ENCODE measurements at regions not wholly inside any gene's neighbourhood (a gene's known extent, or its start where the extent isn't known, plus 50 kb on each side); places are given as distances from the start of the nearest gene placed in this dataset.

- TF ChIP-seq, protein P1, sequence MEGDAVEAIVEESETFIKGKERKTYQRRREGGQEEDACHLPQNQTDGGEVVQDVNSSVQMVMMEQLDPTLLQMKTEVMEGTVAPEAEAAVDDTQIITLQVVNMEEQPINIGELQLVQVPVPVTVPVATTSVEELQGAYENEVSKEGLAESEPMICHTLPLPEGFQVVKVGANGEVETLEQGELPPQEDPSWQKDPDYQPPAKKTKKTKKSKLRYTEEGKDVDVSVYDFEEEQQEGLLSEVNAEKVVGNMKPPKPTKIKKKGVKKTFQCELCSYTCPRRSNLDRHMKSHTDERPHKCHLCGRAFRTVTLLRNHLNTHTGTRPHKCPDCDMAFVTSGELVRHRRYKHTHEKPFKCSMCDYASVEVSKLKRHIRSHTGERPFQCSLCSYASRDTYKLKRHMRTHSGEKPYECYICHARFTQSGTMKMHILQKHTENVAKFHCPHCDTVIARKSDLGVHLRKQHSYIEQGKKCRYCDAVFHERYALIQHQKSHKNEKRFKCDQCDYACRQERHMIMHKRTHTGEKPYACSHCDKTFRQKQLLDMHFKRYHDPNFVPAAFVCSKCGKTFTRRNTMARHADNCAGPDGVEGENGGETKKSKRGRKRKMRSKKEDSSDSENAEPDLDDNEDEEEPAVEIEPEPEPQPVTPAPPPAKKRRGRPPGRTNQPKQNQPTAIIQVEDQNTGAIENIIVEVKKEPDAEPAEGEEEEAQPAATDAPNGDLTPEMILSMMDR (conservative IDR thresholded peaks at IDR 0.05; ENCODE audit: low read length) = no peak
- no peak for TF ChIP-seq EZH2phosphoT487 (IDR thresholded peaks at IDR 0.05; ENCODE audit: borderline replicate concordance)
Observed at GRCh38 chr3:76954412-76954811, 85.5 kb upstream of the ROBO2 start.

All from Loucy (cell line).